Loucy (cell line): ENCODE measurements at regions not wholly inside any gene's neighbourhood (a gene's known extent, or its start where the extent isn't known, plus 50 kb on each side); places are given as distances from the start of the nearest gene placed in this dataset.

Source experiments
- H2AFZ ChIP-seq: fragments of 200-600 bp; sonication (generic); 2 replicates; pipeline ENCODE4 v1.6.0; 2016; ENCODE audit warnings: antibody characterized with exemption, mild to moderate bottlenecking, low read length, moderate library complexity
- H3F3A ChIP-seq: fragments of 200-600 bp; 2 replicates; pipeline ENCODE4 v1.6.0; 2016; ENCODE audit warnings: antibody characterized with exemption, low read depth, mild to moderate bottlenecking
- H3K27me3 ChIP-seq: fragments of 200-600 bp; sonication (generic); 2 replicates; pipeline ENCODE4 v1.6.1; 2014; ENCODE audit warnings: low read length, mild to moderate bottlenecking; ENCODE audit not compliant: insufficient read depth, poor library complexity, severe bottlenecking
- H3K36me3 ChIP-seq: fragments of 200-600 bp; sonication (generic); 2 replicates; pipeline ENCODE4 v1.6.1; 2016; ENCODE audit warnings: low read length; ENCODE audit not compliant: insufficient read depth
- H3K4me1 ChIP-seq: fragments of 200-600 bp; sonication (generic); 2 replicates; pipeline ENCODE4 v1.5.1; 2014; ENCODE audit warnings: low read length, mild to moderate bottlenecking; ENCODE audit not compliant: insufficient read depth, poor library complexity, severe bottlenecking
- H3K4me2 ChIP-seq: fragments of 200-600 bp; sonication (generic); 2 replicates; pipeline ENCODE4 v1.6.0; 2014; ENCODE audit warnings: antibody characterized with exemption, low read length, low read depth, mild to moderate bottlenecking; ENCODE audit not compliant: poor library complexity, severe bottlenecking
- H3K4me3 ChIP-seq: fragments of 200-600 bp; sonication (generic); 2 replicates; pipeline ENCODE4 v1.5.1; 2014; ENCODE audit warnings: low read length, mild to moderate bottlenecking, mixed read lengths; ENCODE audit not compliant: poor library complexity, severe bottlenecking
- H3K79me2 ChIP-seq: fragments of 200-600 bp; sonication (generic); 2 replicates; pipeline ENCODE4 v1.6.1; 2014; ENCODE audit warnings: low read length; ENCODE audit not compliant: insufficient read depth
- H3K9ac ChIP-seq: fragments of 200-600 bp; sonication (generic); 2 replicates; pipeline ENCODE4 v1.6.0; 2014; ENCODE audit warnings: mild to moderate bottlenecking, low read depth, low read length, moderate library complexity; ENCODE audit not compliant: poor library complexity, severe bottlenecking
- H3K9me2 ChIP-seq: fragments of 200-600 bp; sonication (generic); replicated peaks from 2 replicates; pipeline ENCODE4 v1.6.1; 2016; ENCODE audit warnings: low read depth, low read length, mixed read lengths
- H3K9me3 ChIP-seq: fragments of 200-600 bp; sonication (generic); 2 replicates; pipeline ENCODE4 v1.6.1; 2014; ENCODE audit warnings: mild to moderate bottlenecking, antibody characterized with exemption, low read length, low read depth; ENCODE audit not compliant: insufficient read depth
- H4K20me1 ChIP-seq: fragments of 200-600 bp; sonication (generic); 2 replicates; pipeline ENCODE4 v1.6.0; 2014; ENCODE audit warnings: antibody characterized with exemption, low read length, mild to moderate bottlenecking; ENCODE audit not compliant: insufficient read depth, poor library complexity, severe bottlenecking
- CTCF ChIP-seq: fragments of 200-600 bp; sonication (generic); conservative IDR thresholded peaks from 2 replicates; pipeline ENCODE4 v1.5.1; 2014; ENCODE audit warnings: mild to moderate bottlenecking, antibody characterized with exemption, low read length
- EZH2phosphoT487 ChIP-seq: fragments of 200-600 bp; IDR thresholded peaks from 2 replicates; pipeline ENCODE4 v1.6.1; 2018; ENCODE audit warnings: antibody characterized with exemption, mild to moderate bottlenecking, moderate library complexity, borderline replicate concordance

DNA sequence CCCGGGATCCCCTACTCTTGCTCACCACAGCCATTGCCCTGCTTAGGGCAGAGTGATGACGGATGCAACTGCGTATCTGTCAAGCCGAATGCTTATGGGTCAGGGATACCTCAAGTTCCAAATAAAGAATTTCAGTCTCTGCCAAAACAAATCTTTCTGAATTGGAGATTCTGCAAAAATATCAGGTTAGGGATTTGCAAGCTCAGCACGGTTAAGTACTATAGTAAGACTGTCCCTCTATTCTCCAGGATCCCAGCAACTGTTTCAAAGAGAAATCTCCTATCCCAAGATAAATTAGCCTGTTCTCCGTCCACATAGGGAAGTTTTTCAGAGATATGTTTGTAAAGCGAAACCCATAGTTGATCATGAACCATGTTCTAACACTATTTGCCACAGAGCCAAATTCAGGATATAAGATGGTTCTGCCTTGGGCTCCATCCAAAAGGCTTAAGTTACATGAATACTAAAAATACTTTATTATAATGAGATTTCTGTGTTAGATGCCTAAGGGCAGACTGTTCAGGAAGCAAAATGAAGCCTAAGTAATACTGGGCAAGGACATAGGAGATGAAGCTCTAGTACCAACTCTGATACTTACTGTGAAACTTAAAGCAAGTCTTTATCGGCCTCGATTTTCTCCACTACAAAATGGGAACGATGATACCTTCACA, 100.1 kb upstream of the LPP start:
- H3K9ac ChIP-seq: no peak overlapping the region

DNA sequence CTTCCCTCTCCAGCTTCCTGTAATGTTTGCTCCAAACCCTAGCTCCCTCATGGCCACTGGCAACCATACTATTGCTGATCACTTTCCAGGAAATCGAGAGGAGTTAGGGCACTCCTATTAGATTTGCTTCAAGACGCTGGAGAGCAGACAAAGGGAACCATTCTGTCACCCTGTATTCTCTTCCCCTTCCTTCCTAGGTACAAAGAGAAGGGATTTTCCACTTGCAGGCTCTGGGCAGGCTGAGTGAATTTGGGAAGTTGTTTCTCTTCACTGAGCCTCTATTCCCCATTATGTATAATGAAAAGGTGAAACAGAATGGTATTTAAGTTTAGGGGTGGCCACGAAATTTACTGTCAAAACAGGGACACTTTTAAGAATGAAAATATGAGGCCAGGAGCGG, 99.4 kb upstream of the LPP start:
- H3K4me2 ChIP-seq: no peak overlapping the region
- H2AFZ ChIP-seq: no peak overlapping the region
- H3K79me2 ChIP-seq: no peaks in the 10 kb centered on the region
- no peaks in the 10 kb centered on the region for H3F3A ChIP-seq
- no peaks in the 10 kb centered on the region for H3K36me3 ChIP-seq
- no peaks in the 10 kb centered on the region for H3K9me3 ChIP-seq
- no peak overlapping the region for H3K9ac ChIP-seq
- no peaks in the 10 kb centered on the region for H3K9me2 ChIP-seq
- H3K4me1 ChIP-seq: peaks cover 22% of the 10 kb centered on the region
- H3K4me3 ChIP-seq: no peak overlapping the region
- no peak for TF ChIP-seq CTCF
- no peak for TF ChIP-seq EZH2phosphoT487
- H3K27me3 ChIP-seq: no peaks in the 10 kb centered on the region
- H4K20me1 ChIP-seq: no peaks in the 10 kb centered on the region

More for the DNA sequence above, 100.1 kb upstream of the LPP start:
- no peak overlapping the region for H3K4me2 ChIP-seq
- H4K20me1 ChIP-seq: no peaks in the 10 kb centered on the region
- no peaks in the 10 kb centered on the region for H3K79me2 ChIP-seq
- H3K36me3 ChIP-seq: no peaks in the 10 kb centered on the region
- no peaks in the 10 kb centered on the region for H3K27me3 ChIP-seq
- no peaks in the 10 kb centered on the region for H3K9me3 ChIP-seq
- H3K4me1 ChIP-seq: peaks cover 27% of the 10 kb centered on the region
- no peak overlapping the region for H2AFZ ChIP-seq
- no peak overlapping the region for H3K4me3 ChIP-seq
- H3F3A ChIP-seq: no peaks in the 10 kb centered on the region
- TF ChIP-seq EZH2phosphoT487 (no peak), CTCF (no peak)
- no peaks in the 10 kb centered on the region for H3K9me2 ChIP-seq

DNA sequence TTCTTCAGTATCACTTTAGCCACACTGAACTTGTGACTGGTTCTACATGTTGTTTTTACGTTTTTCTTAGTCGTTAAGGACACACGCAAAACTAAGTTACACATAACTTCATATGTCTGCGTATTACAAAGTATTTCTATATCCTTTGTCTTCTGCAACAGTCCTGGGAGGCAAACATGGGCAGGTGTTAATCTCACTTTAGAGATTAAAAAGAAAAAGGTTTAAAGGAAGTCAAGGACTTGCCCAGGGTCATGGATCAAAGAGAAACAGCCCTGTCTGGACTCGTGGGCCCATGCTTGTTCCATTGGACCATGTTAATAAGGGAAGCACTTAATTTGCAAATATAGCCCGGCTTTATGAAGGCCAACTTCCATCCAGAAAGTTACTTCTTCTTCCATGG, 98.6 kb upstream of the LPP start:
- Histone ChIP-seq H3F3A (no peaks in the 10 kb centered on the region), H3K9ac (no peak overlapping the region), H3K79me2 (no peaks in the 10 kb centered on the region), H3K4me2 (no peak overlapping the region), H3K4me3 (no peak overlapping the region), H2AFZ (no peak overlapping the region), H3K9me2 (no peaks in the 10 kb centered on the region), H4K20me1 (no peaks in the 10 kb centered on the region), H3K36me3 (no peaks in the 10 kb centered on the region), H3K27me3 (no peaks in the 10 kb centered on the region), H3K9me3 (no peaks in the 10 kb centered on the region), H3K4me1 (peaks cover 19% of the 10 kb centered on the region)
- TF ChIP-seq CTCF (no peak), EZH2phosphoT487 (no peak)
